Activated T-cell treated with anti-CD3 and anti-CD28 coated beads for 4 hours (primary cell): ENCODE measurements at regions not wholly inside any gene's neighbourhood (a gene's known extent, or its start where the extent isn't known, plus 50 kb on each side); places are given as distances from the start of the nearest gene placed in this dataset.

ENCODE experiments used
- DNase-seq: peaks from one replicate; pipeline ENCODE4 v3.0.0-alpha.2; 2020

DNA sequence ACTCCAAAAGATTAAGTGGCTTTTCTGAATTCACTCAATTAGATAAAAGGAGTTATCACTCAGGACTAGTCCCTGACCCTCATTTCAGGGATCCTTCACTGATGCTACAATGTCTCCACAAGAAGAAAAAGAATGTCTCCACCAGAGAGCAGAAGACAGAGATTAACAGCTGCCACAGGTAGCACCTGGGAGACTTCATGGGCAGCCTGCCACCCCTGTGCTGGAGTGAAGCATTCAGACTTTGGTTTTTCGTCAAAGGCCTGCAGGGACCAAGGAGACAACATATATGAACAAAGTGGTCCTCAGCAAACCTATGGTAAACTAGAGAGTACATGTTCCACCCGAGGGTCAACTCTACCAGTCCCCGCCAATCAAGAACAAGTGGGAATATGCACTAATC, 197.0 kb upstream of the ACVR2A start:
- no peak for DNase-seq

DNA sequence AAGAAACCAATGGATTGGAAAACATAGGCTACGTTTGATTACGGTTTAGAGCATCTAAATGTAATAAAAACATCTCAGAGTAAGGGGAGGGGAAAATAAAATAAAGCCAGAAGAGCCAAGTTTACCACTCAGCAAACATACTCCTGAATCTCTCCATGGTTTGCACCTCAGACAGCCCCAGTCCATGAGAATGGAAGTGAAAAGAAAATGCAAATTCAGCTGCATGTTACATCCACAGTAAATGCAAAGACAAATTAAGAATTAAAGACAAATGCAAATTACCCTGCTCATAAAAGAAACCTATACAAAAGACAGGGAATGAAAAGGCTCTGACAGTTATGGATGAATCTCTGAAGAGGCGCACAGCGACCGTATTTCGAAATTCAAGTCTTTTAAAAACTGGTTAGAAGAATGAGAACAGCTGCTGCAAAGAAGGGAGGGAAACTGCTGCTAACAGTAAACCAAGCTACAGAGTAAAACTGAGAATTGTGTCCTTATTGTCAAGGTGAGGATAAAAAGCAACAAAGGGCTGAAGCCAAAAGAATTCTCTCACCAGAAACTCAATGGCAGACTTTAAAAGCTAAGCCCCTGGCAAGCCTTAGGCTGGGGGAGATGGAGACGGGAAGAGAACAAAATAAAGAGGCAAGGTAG, 197.9 kb upstream of the ACVR2A start:
- no peak for DNase-seq

DNA sequence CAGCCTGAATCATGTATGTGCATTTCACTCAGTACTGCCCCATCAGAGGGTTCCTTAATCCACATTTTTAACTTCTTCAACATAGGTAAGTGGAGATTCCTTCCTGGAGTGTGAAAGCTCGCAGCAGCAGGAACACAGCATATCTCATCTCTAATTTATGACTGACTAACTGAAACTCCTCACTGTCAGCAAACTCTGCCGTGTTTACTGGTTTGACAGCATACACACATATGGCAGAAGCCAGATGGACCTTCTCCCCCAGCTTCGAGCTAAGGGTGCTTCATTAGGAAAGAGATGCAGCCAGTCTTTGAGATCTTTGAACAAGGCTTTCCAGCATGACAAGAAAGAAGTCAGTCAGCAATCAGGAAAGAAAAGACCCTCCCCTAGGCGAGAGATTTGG, 200.3 kb upstream of the ACVR2A start:
- DNase-seq: no peak

DNA sequence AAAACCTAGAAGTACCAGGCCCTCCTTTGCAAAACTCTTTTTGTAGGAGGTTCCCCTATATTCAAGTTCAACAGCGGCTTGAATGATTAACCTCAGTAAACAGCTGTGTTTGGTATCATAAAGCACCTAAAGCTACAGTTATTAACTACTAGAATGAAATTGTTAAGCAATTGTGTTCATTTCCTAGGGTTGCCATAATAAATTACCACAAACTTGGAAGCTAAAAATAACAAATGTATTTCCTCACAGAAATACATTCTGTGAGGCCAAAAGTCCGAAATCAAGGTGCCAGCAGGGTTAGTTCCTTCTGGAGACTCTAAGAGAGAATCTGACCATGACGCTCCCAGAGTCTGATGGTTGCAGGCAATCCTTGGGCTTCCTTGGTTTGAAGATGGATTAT, 202.1 kb upstream of the ACVR2A start:
- no peak for DNase-seq

DNA sequence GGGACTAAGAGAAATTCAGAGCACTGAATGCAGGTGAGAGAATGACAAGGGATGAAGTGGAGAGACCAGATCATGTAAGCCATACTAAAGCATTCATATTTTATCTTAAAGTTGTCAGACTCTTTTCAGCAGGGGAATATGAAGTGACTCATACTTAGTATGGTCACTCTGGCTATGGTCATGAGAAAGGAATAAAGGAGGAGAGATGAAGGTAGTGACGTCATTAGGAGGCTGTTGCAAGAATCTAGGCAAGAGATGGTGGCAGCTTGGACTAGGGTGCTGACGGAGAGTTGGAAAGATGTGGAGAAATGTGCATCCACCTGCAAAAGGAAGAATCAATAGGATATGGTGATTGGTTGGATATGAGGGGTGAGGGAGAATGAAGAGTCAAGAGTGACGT, 203.2 kb upstream of the ACVR2A start:
- no peak for DNase-seq

DNA sequence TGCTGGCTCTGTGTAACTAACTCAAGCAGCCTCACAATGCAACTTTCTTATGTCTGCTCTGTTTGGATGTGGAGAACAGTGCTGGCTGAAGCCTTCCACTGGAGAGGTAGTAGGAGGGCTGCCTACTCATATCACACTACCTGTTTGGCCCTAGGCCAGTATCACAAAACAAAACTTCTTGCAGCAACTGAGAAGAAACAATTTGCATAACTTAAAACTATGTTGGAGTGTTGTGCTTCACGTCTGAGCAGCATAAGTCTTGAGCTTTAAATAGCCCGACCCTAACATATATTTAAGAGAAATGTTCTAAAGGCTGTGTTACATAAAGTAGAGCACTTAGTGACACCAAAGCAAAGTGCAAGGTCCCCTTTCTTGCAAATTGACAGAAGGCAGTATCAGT, 204.9 kb upstream of the ACVR2A start:
- no peak for DNase-seq

DNA sequence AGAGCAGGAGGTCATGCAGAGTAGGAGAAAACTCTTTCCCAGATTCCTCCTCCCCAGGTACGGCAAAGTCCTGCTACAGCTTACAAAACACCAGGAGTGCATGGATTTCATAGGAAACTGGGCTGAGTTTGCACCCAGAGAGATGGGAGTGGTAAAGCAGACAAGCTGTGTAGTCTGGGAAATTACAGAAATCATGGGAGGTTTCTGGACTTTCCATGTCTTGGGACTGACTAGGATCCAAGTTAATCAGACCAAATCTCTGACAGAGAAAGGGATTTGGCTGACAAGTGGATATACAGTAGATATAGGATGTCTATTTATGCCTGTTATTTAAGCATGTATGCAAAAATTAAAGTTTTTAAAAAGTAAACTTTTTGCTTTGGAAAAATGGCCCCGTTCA, 205.4 kb upstream of the ACVR2A start:
- DNase-seq: no peak

DNA sequence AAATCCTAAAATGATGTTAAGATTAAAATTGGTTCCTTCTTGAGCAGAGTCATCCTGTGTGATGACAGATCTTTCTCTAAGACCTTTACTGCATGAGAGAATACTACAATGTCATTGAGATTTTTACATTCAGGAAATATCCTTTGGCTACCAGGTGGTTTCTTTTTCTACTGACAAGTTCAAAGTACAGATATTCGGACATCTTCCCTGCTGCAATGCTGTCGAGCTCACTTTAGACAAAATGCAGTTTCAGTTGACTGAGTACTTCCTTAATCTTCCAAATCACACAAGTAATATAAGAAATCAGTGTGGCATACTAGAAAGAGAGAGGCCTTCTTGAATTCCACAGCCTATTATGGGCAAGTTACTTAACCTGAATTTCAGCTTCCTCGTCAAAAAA, 207.9 kb upstream of the ACVR2A start:
- DNase-seq: no peak

DNA sequence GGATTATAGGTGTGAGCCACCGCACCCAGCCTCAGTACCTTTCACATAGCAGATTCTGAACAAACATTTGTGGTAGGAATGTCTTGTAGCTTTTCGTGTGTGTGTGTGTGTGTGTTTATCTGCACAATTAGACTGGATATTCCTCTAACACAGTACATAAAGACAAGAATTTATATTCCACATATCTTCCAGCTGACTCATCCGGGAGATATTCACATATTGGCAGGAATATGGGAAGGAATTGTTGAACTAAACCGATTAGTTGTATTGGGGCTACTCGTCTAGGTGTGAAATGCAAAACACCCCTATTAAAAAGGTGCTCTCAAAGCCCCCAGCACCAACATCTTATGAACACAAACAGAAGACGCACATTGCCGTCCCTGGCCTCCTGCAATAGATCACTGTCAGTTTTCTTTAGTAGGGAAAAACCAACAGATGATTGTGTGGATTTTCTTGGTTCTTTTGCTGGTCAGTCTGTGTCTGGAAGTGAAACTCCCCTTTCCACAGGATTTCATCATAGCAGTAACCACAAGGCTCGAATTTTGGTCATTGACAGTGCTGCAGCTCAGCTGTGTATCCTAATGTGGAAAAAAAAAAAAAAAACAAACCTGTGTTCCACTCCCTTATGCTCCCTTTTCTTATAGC, 208.5 kb upstream of the ACVR2A start:
- no peak for DNase-seq

DNA sequence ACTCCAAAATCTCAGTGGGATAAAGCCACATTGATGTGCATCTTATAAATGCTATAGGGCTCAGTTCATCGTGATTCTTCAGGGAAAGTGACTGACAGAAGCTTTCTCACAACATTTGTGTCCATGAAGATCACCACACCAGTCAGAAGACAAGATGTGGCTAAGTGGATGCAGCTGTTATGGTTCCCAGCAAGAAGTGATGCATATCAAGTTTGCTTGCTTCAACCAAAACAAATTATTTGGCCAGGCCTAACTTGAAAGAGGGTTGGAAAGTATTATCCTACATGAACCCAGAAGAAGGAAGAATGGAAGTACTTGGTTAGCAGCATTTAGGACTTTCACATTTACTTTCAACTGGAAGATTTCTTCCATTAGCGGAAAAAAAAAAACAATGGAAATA, 210.0 kb upstream of the ACVR2A start:
- no peak for DNase-seq

DNA sequence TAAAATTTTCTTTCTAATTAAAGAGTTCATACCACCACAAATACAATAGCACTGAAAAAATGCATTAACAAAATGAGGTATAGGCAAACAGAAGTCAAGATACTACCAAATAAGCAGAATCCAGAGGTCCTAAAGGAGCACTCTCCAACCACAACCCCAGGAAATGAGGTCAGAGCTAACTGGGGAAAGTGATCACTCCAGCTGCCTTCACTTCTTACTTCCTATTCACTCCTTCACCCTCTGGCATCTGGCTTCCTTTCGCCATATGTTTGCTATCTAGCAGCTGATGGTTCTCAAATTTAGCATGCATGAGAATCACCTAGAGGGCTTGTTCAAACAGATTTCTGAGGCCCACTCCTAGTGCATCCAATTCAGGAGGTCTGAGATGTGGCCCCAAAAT, 212.6 kb upstream of the ACVR2A start:
- no peak for DNase-seq

DNA sequence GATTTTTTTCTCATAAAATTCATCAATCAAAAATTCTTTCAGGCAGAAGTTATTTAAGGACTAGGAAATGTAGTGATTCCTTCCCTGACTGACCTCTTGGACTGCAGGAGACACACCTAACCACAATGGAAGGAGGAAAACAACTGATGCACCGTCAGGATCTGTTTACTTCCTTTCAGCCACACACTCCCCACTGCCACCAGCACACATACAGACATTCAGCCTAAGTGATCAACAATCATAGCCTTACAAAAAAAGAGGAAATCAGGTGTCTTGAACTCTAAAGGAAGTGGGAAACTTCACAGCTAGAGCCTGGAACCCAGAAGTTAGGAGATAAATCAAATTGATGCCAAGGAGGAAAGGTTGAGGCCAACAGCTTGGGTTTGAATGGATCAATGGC, 213.5 kb upstream of the ACVR2A start:
- DNase-seq: no peak

DNA sequence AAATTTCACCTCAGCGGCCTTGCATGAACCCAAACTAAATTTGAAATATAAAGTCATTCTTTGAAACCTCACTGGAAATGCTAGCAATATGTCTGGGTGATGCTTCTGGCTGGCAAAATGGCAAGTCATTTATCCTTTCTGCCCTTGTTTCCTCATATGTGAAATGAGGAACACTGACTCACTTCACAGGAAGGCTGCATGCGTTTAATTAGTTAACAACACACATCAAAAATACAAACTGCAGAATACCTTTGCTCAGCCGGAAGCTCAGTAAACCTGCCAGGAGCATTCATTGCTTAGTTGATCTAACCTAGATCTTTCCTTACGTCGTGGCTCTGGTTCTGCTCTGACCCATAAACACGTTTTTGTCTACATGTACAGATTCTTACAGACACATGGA, 214.2 kb upstream of the ACVR2A start:
- DNase-seq: no peak

DNA sequence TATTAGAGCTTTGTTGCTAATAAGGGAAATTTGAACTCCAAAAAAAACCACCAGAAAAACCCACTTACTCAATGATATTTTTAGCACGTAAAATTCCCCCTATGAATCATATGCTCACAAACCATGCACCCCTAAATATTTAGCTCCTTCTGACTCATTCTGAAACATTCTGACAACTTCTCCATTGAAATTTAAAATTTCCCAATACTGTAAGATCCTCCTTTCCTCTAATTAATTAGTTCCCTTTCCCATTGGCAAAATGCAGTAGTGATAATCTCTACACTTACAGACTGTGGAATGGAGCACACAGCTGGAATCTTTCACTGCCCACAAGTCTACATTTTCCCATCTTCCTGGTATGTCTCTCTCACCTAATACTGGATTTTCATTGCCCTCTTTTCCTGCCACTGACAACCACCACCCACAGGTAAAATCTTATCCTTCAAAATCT, 215.8 kb upstream of the ACVR2A start:
- DNase-seq: no peak

DNA sequence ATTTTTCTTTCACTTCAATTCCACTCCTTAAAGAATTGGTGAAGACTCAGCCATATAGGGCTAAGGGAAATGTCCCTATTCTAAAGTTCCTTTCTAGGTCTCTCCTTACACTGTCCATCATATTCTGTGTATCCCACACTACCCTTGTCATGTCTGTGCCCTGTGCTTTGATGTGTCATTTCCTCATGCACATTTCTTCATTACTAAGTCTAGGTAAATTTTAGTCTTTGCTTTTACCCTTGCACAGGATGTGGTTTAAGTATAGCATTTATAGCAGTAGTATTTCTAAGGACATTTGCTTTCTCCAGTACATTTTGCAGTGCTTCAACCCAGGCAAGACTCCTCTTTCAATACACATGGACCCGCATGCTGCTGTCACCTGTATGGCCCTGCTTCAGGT, 221.5 kb upstream of the ACVR2A start:
- DNase-seq: no peak

DNA sequence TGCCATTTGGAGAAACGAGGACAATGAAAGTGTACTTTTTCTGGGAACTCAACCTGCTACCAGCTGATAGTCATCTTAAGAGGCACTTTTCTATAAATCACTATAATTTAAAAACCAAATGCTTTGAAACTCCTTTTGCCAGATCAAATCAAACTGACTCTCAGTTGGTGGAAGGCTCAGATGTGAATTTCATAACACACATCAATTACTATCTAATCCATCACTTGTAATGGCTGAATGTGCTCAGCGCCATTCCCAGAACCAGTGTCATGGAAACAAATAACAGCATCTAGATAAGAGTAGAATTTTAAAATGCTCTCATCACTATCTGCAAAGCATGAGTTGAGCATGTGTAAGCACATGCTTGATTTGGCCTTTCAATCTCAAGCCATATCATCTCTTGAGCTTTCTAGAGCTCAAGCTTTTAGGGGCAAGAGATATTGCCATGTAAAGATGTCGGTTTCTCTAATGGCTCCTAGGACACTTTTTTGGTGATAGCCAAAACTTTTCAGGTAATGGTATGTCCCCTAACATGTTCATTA, 223.1 kb upstream of the ACVR2A start:
- no peak for DNase-seq

DNA sequence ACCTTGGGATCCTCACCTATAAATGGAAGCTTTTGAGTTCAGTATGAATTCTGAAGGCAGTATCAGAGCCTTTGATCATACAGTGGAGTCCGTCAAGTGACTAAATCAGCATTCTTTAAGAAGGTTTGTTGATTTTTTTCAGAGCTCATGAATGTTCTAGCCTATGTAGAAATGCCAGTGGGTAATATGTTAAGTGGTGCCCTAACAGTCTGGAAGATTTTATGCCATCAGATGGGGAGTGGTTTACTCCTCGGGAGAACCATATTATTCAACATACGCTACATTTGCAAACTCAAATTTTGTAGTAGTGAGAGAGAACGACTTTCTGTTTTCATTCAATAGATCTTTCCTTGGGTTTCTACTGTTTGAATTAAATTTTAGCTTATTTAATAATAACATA, 225.0 kb upstream of the ACVR2A start:
- DNase-seq: no peak

DNA sequence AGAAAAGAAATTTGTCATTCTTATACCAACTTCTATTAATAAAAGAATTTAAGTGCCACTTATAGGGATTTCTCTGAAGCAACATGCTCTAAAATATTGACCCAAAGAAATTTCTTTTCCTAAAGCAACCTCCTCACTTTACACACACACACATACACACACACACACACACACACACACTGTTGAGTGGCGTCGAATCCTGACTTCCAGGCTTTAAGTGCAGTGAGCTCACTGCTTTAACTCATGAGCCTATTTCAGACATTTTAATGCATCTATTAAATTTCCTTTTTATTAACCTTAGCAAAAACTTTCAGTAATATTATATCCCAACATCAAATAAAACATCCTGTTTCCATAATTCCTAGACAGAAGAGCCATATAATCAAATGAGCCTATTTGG, 229.1 kb upstream of the ACVR2A start:
- no peak for DNase-seq

DNA sequence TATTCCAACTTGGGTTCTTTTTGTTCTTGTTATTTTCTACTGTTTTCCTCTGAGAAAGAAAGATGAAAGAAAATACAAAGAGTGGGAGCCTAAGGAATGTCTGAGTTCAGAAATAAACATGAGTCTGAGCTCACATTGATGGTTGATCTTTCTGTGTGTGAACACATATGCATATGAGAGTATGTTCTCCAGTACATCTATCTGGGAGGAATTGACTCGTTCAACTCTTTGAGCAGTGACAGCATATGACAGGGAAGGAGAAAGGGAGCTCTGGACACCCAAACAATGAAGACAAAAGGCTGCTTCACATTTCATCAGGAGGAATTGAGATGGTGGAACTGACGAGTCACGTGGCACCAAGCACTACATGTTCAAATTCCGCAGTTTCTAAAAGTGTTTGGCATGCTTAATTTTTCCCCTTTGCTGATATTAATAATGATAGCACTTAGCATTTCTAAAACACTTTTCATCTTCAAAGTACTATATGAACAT, 229.8 kb upstream of the ACVR2A start:
- no peak for DNase-seq

DNA sequence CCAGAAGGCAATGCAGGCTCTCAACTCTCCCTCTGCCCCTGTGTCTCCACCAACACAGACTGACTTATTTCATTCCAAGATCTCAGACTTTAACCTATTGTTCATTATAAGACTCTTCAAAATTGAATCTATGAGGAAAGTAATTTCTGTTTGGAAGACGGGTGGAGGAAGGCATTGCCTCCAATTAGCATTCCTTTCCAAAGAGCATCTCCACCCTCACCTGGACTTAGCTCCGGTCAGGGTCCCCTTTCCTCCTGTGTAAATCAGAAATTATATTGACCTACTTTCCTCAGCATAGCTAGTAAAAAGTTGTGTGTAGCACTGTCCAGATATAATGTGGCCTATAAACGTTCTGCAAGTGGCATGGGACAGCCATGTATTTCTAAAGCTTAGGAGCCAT, 230.4 kb upstream of the ACVR2A start:
- no peak for DNase-seq

DNA sequence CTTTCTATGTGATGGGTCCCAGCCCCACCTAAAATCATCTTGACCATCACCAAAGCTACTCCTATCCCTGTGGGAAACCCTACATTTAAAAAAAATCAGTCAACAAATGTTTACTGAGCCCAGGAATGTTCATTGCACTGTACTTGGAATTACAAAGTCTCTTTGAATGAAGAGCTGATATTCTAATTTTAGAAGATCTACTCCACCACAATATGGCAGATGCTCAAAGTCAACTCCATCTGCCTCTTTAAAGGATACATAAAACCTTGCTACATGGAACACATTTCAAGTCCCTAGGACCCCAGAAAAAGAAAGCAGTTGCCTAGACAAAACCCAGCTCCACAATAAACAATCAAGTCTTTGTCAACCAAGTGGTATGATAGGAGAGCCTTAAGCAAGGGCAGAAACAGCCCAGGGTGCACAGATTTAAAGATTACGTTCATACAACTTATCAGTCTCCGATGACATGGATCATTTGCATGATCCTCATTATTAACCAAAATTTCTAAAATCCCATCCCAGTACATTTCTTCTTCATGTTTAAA, 234.3 kb upstream of the ACVR2A start:
- no peak for DNase-seq

DNA sequence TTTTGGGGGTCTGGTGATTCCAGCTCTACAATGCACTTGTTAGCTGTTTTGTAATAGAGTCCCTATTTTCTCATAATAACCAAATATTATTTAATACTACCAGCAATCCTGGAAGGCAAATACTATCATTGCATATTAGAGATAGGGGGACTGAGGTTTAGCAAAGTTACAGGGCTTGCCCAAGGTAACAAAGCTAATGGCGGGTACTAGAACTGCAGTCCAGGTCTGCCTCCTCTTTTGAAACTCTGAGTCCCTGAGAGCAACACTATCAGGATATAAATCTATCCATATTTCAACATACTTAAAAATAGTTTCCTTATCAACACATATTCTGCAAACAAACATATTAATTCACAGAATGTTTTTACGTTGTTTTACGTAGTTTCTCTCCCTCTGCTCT, 235.5 kb upstream of the ACVR2A start:
- DNase-seq: no peak

DNA sequence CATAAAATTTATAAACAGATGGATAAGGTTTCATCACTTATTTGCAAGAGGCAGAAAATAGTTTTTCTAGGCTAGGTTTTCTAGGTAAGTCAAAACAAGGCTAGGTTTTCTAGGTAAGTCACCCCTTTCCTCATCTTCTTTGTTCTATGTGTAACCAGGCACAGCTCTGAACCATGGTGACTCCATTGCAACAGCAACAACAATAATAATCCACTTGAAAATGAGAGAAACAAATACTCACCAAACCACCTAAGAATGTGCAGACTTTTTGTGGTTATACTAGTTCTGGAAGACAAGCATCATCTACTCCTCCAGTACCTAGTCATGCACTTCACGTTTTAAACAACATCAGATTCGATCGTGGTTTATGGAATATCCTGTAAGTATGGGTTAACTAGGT, 237.4 kb upstream of the ACVR2A start:
- DNase-seq: no peak

DNA sequence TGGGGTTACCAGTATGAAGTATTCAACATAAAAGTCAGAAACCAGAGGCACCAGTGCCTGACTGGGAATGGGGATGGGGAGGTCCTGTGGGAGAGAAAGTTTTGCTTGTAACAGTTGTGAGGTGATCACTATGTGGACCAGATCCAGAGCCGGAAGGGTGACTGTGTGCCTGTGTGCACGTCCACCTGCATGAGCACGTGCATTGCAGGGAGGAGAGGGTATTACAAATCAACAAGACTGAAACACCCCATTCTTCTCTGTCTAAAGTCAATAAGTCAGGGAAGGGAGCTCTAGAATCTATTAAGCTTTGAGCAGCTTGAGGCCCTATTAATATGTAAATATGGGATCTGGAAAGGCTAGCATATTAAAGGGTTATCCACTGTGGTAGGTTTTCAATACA, 241.0 kb upstream of the ACVR2A start:
- DNase-seq: no peak

DNA sequence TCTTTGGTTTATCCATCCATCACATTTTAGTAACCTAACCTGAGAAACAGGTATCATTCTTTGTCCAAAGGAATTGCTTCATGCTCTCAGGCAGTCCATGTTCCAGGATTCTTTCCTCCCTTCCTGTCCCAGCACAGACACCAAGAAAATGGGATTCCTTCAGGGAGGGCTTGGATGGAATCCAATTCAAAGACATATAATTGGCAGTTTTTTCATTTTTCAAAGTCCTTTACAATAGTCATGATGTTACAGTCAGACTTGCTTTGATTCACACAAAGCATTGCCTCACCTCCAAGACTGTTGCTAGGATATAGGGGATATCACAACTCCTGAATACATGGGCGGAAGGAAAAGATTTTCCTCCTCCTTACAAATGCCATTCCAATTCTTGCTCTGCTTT, 241.4 kb upstream of the ACVR2A start:
- DNase-seq: no peak
